ENCODE measurements at regions not wholly inside any gene's neighbourhood (a gene's known extent, or its start where the extent isn't known, plus 50 kb on each side); places are given as distances from the start of the nearest gene placed in this dataset.

GRCh38 chr7:144936314-144936713 lies 100.5 kb upstream of the TPK1 start:
- H4K8ac ChIP-seq (ENCODE audit: extremely low read depth, insufficient read depth, low read length), result no peak overlapping the region
- no peak overlapping the region for H3K4me2 ChIP-seq (ENCODE audit: insufficient read depth in 1 of 2, low read depth in 2 of 2, low read length in 2 of 2)
- ChIA-PET CTCF (ENCODE audit: partially characterized antibody) (no interaction called here), POLR2A (ENCODE audit: partially characterized antibody) (no interaction called here)
- no peaks in the 10 kb centered on the region for H3K79me1 ChIP-seq (ENCODE audit: low read depth, low read length)
- H2BK20ac ChIP-seq (ENCODE audit: low read length), result no peak overlapping the region
- DNase-seq (ENCODE audit: low read depth in 1 of 2, low spot score in 2 of 2), result no peak
- 60% methylated on average over 1 of the region's 1 CpG; no CpG with 5 or more reads in 1 of the 2 experiments for WGBS, 2 experiments (ENCODE audit: extremely low coverage in 1 of 2, insufficient coverage in 1 of 2, insufficient read length in 1 of 2, insufficient replicate concordance in 2 of 2, low coverage in 1 of 2, low lambda C conversion rate in 2 of 2, missing lambda C conversion rate in 1 of 2)
- no peak overlapping the region for H3K27ac ChIP-seq (ENCODE audit: low read depth, low read length)
- no peak overlapping the region for H3K56ac ChIP-seq (replicated peaks; ENCODE audit: insufficient read length, low read depth, low read length)
- FAIRE-seq, result no peak
- H4K91ac ChIP-seq (replicated peaks; ENCODE audit: insufficient read length, low read length), result no peak overlapping the region
- H3K18ac ChIP-seq (ENCODE audit: extremely low read depth, low read length), result no peak overlapping the region
- H2BK12ac ChIP-seq (ENCODE audit: low read depth, low read length), result no peak overlapping the region
- no peaks in the 10 kb centered on the region for H3K4me1 ChIP-seq (replicated peaks in 1 of 4; ENCODE audit: control insufficient read depth in 3 of 4, insufficient read depth in 4 of 4, low read length in 3 of 4)
- no peaks in the 10 kb centered on the region for H3K23me2 ChIP-seq (ENCODE audit: low read depth, low read length)
- H2BK120ac ChIP-seq (replicated peaks; ENCODE audit: low read depth, low read length), result no peak overlapping the region
- H3K14ac ChIP-seq (ENCODE audit: insufficient read length), result no peak overlapping the region
- no peaks in the 10 kb centered on the region for H3K9me3 ChIP-seq (ENCODE audit: insufficient read depth in 2 of 2, low read depth in 1 of 2, low read length in 1 of 2)
- H2BK5ac ChIP-seq (ENCODE audit: low read depth, low read length), result no peak overlapping the region
- H2BK15ac ChIP-seq (ENCODE audit: low read length), result no peak overlapping the region
- H3K27me3 ChIP-seq (replicated peaks in 1 of 4; ENCODE audit: control insufficient read depth in 3 of 4, extremely low read depth in 1 of 4, insufficient read depth in 3 of 4, low read length in 3 of 4), result no peaks in the 10 kb centered on the region
- H3K9ac ChIP-seq (replicated peaks in 1 of 4; ENCODE audit: extremely low read depth in 1 of 4, low read depth in 3 of 4, low read length in 3 of 4), result no peak overlapping the region
- H3K4ac ChIP-seq (replicated peaks; ENCODE audit: insufficient read length, low read depth, low read length), result no peak overlapping the region
- no peak overlapping the region for H3K23ac ChIP-seq (ENCODE audit: insufficient read length)
- H2AK5ac ChIP-seq (ENCODE audit: low read depth, low read length), result no peak overlapping the region
- no peaks in the 10 kb centered on the region for H4K20me1 ChIP-seq (replicated peaks in 1 of 2; ENCODE audit: control insufficient read depth in 1 of 2, insufficient read depth in 2 of 2, low read length in 2 of 2)
- no peak overlapping the region for H3K4me3 ChIP-seq (ENCODE audit: extremely low read depth in 1 of 4, insufficient read depth in 2 of 4, low read depth in 3 of 4, low read length in 4 of 4)
- H3K79me2 ChIP-seq (ENCODE audit: control insufficient read depth in 1 of 2, insufficient read depth in 2 of 2, low read length in 2 of 2), result no peaks in the 10 kb centered on the region
- no peak overlapping the region for H4K5ac ChIP-seq (ENCODE audit: insufficient read length, low read depth, low read length)
- H3K36me3 ChIP-seq (ENCODE audit: control insufficient read depth in 2 of 4, insufficient read depth in 4 of 4, low read length in 3 of 4), result no peaks in the 10 kb centered on the region
- no peak overlapping the region for H2AFZ ChIP-seq (ENCODE audit: low read length)
- TF ChIP-seq BRCA1 (IDR thresholded peaks at IDR 0.05; ENCODE audit: low read depth, low read length) (no peak), TEAD4 (IDR thresholded peaks at IDR 0.05; ENCODE audit: low read depth, low read length) (no peak), SRF (IDR thresholded peaks at IDR 0.05; ENCODE audit: low read depth, low read length) (no peak), RFX5 (IDR thresholded peaks at IDR 0.05; ENCODE audit: borderline replicate concordance, low read depth, low read length) (no peak), CBX8 (IDR thresholded peaks at IDR 0.05; ENCODE audit: borderline replicate concordance, low read depth, low read length) (no peak), USF2 (IDR thresholded peaks at IDR 0.05; ENCODE audit: low read length) (no peak)
